K562 (cell line): ENCODE measurements at regions not wholly inside any gene's neighbourhood (a gene's known extent, or its start where the extent isn't known, plus 50 kb on each side); places are given as distances from the start of the nearest gene placed in this dataset.

ENCODE experiments used
- DPF2 ChIP-seq: fragments of 450-650 bp; IDR thresholded peaks from 2 replicates; pipeline ENCODE4 v1.6.1; 2016
- IRF9 ChIP-seq: fragments of 450-650 bp; IDR thresholded peaks from 2 replicates; pipeline ENCODE4 v1.6.1; 2016; ENCODE audit warnings: missing biosample characterization, missing genetic modification characterization
- KDM1A ChIP-seq, 2 experiments: fragments of 450-650 bp; IDR thresholded peaks; 2 replicates each; pipeline ENCODE4 v1.6.1; 2016; ENCODE audit warnings: mild to moderate bottlenecking in 2 of 2
- MAFK ChIP-seq: IDR thresholded peaks from 2 replicates; pipeline ENCODE4 v1.6.1; 2011; ENCODE audit warnings: low read length, improper control_type of control experiment
- NEUROD1 ChIP-seq: fragments of 150-350 bp; IDR thresholded peaks from 2 replicates; pipeline ENCODE4 v1.6.1; 2014; ENCODE audit warnings: borderline replicate concordance, low read length, low read depth; ENCODE audit not compliant: partially characterized antibody
- ZKSCAN8 ChIP-seq: fragments of 200-800 bp; sonication (Bioruptor generic); IDR thresholded peaks from 2 replicates; pipeline ENCODE4 v1.6.1; 2016; ENCODE audit warnings: missing genetic modification characterization, missing compliant biosample characterization
- ZNF174 ChIP-seq: fragments of 250-450 bp; sonication (Bioruptor Pico); IDR thresholded peaks from 2 replicates; pipeline ENCODE4 v1.4.0; 2020; ENCODE audit warnings: mild to moderate bottlenecking
- TF ChIP-seq, protein P1 (sequence below), 2 experiments: IDR thresholded peaks; 2 replicates each; pipeline ENCODE4 v1.6.1; 2011; ENCODE audit warnings: borderline replicate concordance in 1 of 2, control low read depth in 1 of 2, low read depth in 1 of 2, low read length in 1 of 2, mild to moderate bottlenecking in 1 of 2, mixed read lengths in 1 of 2, moderate library complexity in 1 of 2; ENCODE audit not compliant: insufficient read depth in 1 of 2, insufficient read length in 1 of 2, poor library complexity in 1 of 2, severe bottlenecking in 1 of 2; ENCODE audit errors: extremely low read depth in 1 of 2
- TF ChIP-seq, protein P2 (sequence below): fragments of 250-450 bp; sonication (Bioruptor Pico); IDR thresholded peaks from 2 replicates; pipeline ENCODE4 v1.8.0; 2021; ENCODE audit warnings: borderline replicate concordance, mild to moderate bottlenecking, moderate library complexity; ENCODE audit not compliant: poor library complexity, severe bottlenecking
- TF ChIP-seq, protein P3 (sequence below), 3 experiments: IDR thresholded peaks in 2 of 3; conservative IDR thresholded peaks in 1 of 3; 2 replicates each; pipeline ENCODE4 v1.5.1; 2011 to 2012; ENCODE audit warnings: low read length in 3 of 3, mild to moderate bottlenecking in 3 of 3, control low read depth in 2 of 3, improper control_type of control experiment in 1 of 3, inconsistent platforms in 1 of 3, low read depth in 1 of 3, mixed read lengths in 1 of 3, moderate library complexity in 1 of 3; ENCODE audit not compliant: insufficient read depth in 2 of 3

GRCh38 chr17:12536472-12536871 lies 129.2 kb upstream of the MYOCD start:
- TF ChIP-seq ZNF174 (CRISPR knock-in tag): no peak
- TF ChIP-seq IRF9 (tag): no peak
- no peak for TF ChIP-seq KDM1A (IDR thresholded peaks at IDR 0.05)
- TF ChIP-seq, protein P1, sequence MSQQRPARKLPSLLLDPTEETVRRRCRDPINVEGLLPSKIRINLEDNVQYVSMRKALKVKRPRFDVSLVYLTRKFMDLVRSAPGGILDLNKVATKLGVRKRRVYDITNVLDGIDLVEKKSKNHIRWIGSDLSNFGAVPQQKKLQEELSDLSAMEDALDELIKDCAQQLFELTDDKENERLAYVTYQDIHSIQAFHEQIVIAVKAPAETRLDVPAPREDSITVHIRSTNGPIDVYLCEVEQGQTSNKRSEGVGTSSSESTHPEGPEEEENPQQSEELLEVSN (IDR thresholded peaks at IDR 0.05; ENCODE audit: borderline replicate concordance in 1 of 2, extremely low read depth in 1 of 2, insufficient read depth in 1 of 2, insufficient read length in 1 of 2, low read depth in 1 of 2, low read length in 1 of 2, poor library complexity in 1 of 2, severe bottlenecking in 1 of 2): no peak
- TF ChIP-seq NEUROD1: no peak
- no peak for TF ChIP-seq ZKSCAN8
- TF ChIP-seq DPF2: no peak
- no peak for TF ChIP-seq MAFK
- TF ChIP-seq, protein P2, sequence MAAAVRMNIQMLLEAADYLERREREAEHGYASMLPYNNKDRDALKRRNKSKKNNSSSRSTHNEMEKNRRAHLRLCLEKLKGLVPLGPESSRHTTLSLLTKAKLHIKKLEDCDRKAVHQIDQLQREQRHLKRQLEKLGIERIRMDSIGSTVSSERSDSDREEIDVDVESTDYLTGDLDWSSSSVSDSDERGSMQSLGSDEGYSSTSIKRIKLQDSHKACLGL (CRISPR knock-in tag): no peak
- TF ChIP-seq, protein P3, sequence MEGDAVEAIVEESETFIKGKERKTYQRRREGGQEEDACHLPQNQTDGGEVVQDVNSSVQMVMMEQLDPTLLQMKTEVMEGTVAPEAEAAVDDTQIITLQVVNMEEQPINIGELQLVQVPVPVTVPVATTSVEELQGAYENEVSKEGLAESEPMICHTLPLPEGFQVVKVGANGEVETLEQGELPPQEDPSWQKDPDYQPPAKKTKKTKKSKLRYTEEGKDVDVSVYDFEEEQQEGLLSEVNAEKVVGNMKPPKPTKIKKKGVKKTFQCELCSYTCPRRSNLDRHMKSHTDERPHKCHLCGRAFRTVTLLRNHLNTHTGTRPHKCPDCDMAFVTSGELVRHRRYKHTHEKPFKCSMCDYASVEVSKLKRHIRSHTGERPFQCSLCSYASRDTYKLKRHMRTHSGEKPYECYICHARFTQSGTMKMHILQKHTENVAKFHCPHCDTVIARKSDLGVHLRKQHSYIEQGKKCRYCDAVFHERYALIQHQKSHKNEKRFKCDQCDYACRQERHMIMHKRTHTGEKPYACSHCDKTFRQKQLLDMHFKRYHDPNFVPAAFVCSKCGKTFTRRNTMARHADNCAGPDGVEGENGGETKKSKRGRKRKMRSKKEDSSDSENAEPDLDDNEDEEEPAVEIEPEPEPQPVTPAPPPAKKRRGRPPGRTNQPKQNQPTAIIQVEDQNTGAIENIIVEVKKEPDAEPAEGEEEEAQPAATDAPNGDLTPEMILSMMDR (IDR thresholded peaks at IDR 0.05 in 2 of 3, conservative IDR thresholded peaks at IDR 0.05 in 1 of 3; ENCODE audit: insufficient read depth in 2 of 3, low read depth in 1 of 3, low read length in 3 of 3): no peak
